Cardiac muscle cell (in vitro differentiated cells and primary cell): ENCODE measurements at regions not wholly inside any gene's neighbourhood (a gene's known extent, or its start where the extent isn't known, plus 50 kb on each side); places are given as distances from the start of the nearest gene placed in this dataset.

ENCODE experiments used
- DNase-seq, 2 donors: peaks; one replicate each; pipeline versions ENCODE4 v3.0.0 to v3.0.0-alpha.2; 2010 to 2017; ENCODE audit warnings: low read depth in 1 of 2, low spot score in 1 of 2
- H3K27ac ChIP-seq: fragments of 200-600 bp; sonication (generic); 2 replicates; pipeline ENCODE4 v1.5.1; 2016
- H3K27me3 ChIP-seq: fragments of 200-600 bp; sonication (generic); 2 replicates; pipeline ENCODE4 v1.6.0; 2016; ENCODE audit warnings: control low read depth
- H3K36me3 ChIP-seq: fragments of 200-600 bp; sonication (generic); 2 replicates; pipeline ENCODE4 v1.5.1; 2016; ENCODE audit warnings: control low read depth
- H3K4me1 ChIP-seq: fragments of 200-600 bp; sonication (generic); 2 replicates; pipeline ENCODE4 v1.8.1; 2017; ENCODE audit warnings: low read depth, mild to moderate bottlenecking, mixed run types
- H3K4me3 ChIP-seq: fragments of 200-600 bp; sonication (generic); 2 replicates; pipeline ENCODE4 v1.5.1; 2016; ENCODE audit warnings: mild to moderate bottlenecking
- H3K9me3 ChIP-seq: fragments of 200-600 bp; sonication (generic); 2 replicates; pipeline ENCODE4 v1.5.1; 2017; ENCODE audit warnings: low read depth, mild to moderate bottlenecking, control low read depth
- TF ChIP-seq, protein P1 (sequence below): IDR thresholded peaks from 2 replicates; pipeline ENCODE4 v1.5.1; 2012; ENCODE audit warnings: low read depth, mild to moderate bottlenecking, low read length

GRCh38 chr6:4511641-4512020 is 264.6 kb upstream of the CDYL start:
- no peaks in the 10 kb centered on the region for H3K9me3 ChIP-seq
- TF ChIP-seq, protein P1, sequence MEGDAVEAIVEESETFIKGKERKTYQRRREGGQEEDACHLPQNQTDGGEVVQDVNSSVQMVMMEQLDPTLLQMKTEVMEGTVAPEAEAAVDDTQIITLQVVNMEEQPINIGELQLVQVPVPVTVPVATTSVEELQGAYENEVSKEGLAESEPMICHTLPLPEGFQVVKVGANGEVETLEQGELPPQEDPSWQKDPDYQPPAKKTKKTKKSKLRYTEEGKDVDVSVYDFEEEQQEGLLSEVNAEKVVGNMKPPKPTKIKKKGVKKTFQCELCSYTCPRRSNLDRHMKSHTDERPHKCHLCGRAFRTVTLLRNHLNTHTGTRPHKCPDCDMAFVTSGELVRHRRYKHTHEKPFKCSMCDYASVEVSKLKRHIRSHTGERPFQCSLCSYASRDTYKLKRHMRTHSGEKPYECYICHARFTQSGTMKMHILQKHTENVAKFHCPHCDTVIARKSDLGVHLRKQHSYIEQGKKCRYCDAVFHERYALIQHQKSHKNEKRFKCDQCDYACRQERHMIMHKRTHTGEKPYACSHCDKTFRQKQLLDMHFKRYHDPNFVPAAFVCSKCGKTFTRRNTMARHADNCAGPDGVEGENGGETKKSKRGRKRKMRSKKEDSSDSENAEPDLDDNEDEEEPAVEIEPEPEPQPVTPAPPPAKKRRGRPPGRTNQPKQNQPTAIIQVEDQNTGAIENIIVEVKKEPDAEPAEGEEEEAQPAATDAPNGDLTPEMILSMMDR = no peak
- H3K27me3 ChIP-seq = no peaks in the 10 kb centered on the region
- no peaks in the 10 kb centered on the region for H3K36me3 ChIP-seq
- H3K27ac ChIP-seq = no peak overlapping the region
- DNase-seq = no peak
- H3K4me3 ChIP-seq = no peak overlapping the region
- H3K4me1 ChIP-seq = peaks cover 13% of the 10 kb centered on the region

GRCh38 chr6:4510906-4511640 is 265.1 kb upstream of the CDYL start:
- DNase-seq = no peak
- TF ChIP-seq, protein P1 = no peak
- Histone ChIP-seq H3K27me3 (no peaks in the 10 kb centered on the region), H3K9me3 (no peaks in the 10 kb centered on the region), H3K27ac (no peak overlapping the region), H3K36me3 (no peaks in the 10 kb centered on the region), H3K4me3 (no peak overlapping the region), H3K4me1 (peaks cover 12% of the 10 kb centered on the region)

GRCh38 chr6:4510317-4510716 is 265.9 kb upstream of the CDYL start:
- H3K9me3 ChIP-seq = no peaks in the 10 kb centered on the region
- TF ChIP-seq, protein P1 = no peak
- no peak for DNase-seq
- H3K4me3 ChIP-seq = no peak overlapping the region
- H3K4me1 ChIP-seq = peaks cover 5% of the 10 kb centered on the region
- no peaks in the 10 kb centered on the region for H3K27me3 ChIP-seq
- no peak overlapping the region for H3K27ac ChIP-seq
- H3K36me3 ChIP-seq = no peaks in the 10 kb centered on the region

DNA sequence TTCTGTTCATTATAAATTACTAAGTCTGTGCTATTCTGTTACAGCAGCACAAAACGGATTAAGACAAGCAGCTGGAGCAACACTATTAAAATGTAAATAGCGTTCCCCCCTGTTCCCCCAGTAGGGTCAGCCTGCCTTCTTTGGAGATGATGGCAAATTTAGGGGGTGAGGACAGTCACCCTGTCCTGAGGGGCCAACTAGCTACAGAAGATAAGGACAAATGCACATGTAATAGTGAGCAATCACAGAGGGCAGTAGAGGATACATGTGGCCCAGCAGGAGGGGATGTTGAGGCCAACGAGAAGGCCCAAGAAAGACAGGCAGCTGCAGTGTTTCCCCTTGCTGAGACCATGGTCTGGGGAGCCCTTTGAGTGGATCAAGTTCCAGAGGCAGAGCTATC is 266.7 kb upstream of the CDYL start:
- Histone ChIP-seq H3K9me3 (no peaks in the 10 kb centered on the region), H3K36me3 (no peaks in the 10 kb centered on the region), H3K4me3 (no peak overlapping the region), H3K4me1 (no peaks in the 10 kb centered on the region), H3K27me3 (no peaks in the 10 kb centered on the region), H3K27ac (no peak overlapping the region)
- TF ChIP-seq, protein P1 = no peak
- no peak for DNase-seq

- no peaks in the 10 kb centered on the region for H3K27me3 ChIP-seq
- H3K4me3 ChIP-seq = no peak overlapping the region
- peaks cover 4% of the 10 kb centered on the region for H3K4me1 ChIP-seq
- H3K9me3 ChIP-seq = no peaks in the 10 kb centered on the region
- H3K27ac ChIP-seq = no peak overlapping the region
- H3K36me3 ChIP-seq = no peaks in the 10 kb centered on the region
- TF ChIP-seq, protein P1 = no peak
- no peak for DNase-seq
Measured at GRCh38 chr6:4506792-4507191, 269.4 kb upstream of the CDYL start.
